ENCODE measurements at regions not wholly inside any gene's neighbourhood (a gene's known extent, or its start where the extent isn't known, plus 50 kb on each side); places are given as distances from the start of the nearest gene placed in this dataset.

DNA sequence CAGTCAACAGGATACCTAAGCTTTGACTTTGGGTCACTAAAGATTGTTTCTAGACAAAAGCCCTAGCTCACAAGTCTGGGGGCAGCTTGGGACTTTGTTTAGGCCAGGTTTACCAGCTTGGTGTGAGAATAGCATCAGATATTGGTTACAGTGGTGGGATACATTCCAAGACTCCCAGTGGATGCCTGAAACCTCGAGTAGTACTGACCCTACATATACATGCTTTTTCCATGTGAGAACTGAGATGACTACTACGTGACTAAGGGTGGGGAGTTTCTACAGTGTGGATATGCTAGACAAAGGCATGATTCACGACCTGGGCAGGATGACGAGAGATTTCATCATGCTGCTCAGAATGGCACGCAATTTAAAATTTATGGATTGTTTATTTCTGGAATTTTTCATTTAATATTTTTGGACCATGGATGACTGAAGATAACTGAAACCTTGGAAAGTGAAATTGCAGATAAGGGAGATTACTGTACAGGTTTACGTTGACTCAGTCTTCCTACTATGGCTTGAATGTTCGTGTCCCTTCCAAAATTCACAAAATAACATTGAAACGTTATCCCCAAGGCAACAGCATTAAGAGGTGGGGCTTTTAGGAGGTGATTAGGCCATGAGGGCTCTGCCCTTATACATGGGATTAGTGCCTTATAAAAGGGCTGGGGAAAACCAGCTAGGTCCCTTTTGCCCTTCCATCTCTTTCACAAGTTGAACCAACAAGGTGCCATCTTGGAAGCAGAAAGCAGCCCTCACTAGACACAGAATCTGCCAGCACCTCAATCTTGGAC, 50.2 kb upstream of the CTAGE1 start:
- intact Hi-C loops (cut with micrococcal nuclease; ENCODE audit: unreplicated experiment) = no loop called here
- DNase-seq (ENCODE audit: low spot score) = no peak
- Histone ChIP-seq H3K4me3 (ENCODE audit: low read depth, low read length, poor library complexity, severe bottlenecking) (no peak overlapping the region), H3K36me3 (ENCODE audit: insufficient read depth, low read length, poor library complexity, severe bottlenecking) (no peaks in the 10 kb centered on the region), H3K27me3 (replicated peaks; ENCODE audit: insufficient read depth, low read depth, low read length, poor library complexity) (peaks cover 31% of the 10 kb centered on the region), H3K27ac (ENCODE audit: low read depth, low read length, poor library complexity, severe bottlenecking) (no peak overlapping the region), H3K4me1 (ENCODE audit: insufficient read depth, low read length, poor library complexity, severe bottlenecking) (no peaks in the 10 kb centered on the region), H3K9me3 (ENCODE audit: low read depth, low read length, poor library complexity, severe bottlenecking) (no peaks in the 10 kb centered on the region)
- CTCF ChIA-PET = no interaction called here
- TF ChIP-seq EZH2 (IDR thresholded peaks at IDR 0.05; ENCODE audit: borderline replicate concordance, low read depth, low read length, poor library complexity, severe bottlenecking) = no peak
- TF ChIP-seq, protein P1, sequence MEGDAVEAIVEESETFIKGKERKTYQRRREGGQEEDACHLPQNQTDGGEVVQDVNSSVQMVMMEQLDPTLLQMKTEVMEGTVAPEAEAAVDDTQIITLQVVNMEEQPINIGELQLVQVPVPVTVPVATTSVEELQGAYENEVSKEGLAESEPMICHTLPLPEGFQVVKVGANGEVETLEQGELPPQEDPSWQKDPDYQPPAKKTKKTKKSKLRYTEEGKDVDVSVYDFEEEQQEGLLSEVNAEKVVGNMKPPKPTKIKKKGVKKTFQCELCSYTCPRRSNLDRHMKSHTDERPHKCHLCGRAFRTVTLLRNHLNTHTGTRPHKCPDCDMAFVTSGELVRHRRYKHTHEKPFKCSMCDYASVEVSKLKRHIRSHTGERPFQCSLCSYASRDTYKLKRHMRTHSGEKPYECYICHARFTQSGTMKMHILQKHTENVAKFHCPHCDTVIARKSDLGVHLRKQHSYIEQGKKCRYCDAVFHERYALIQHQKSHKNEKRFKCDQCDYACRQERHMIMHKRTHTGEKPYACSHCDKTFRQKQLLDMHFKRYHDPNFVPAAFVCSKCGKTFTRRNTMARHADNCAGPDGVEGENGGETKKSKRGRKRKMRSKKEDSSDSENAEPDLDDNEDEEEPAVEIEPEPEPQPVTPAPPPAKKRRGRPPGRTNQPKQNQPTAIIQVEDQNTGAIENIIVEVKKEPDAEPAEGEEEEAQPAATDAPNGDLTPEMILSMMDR (conservative IDR thresholded peaks at IDR 0.05; ENCODE audit: low read depth, low read length) = no peak
- BruUV-seq (replicated peaks) = no TSS peak
- POLR2A ChIA-PET (ENCODE audit: low non-redundant PET) = no interaction called here

DNA sequence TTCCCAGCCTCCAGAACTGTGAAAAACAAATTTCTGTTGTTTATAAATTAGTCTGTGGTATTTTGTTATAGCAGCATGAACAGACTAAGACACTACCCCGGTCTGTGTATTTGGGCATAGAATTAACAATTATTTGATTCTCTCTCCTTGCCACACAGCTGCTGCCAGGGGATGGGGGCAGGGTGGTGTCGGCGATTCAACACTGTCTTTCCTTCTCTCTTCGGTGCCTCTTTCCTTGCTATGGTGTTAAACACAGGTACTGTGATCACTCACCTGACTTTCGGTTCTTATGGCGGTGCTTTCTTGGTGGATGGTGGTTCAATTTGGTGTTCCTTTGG, 50.8 kb upstream of the CTAGE1 start:
- CTCF ChIA-PET = no interaction called here
- BruUV-seq (replicated peaks) = no TSS peak
- peaks cover 35% of the 10 kb centered on the region for H3K27me3 ChIP-seq (replicated peaks; ENCODE audit: insufficient read depth, low read depth, low read length, poor library complexity)
- TF ChIP-seq EZH2 (IDR thresholded peaks at IDR 0.05; ENCODE audit: borderline replicate concordance, low read depth, low read length, poor library complexity, severe bottlenecking) = no peak
- TF ChIP-seq, protein P1 (conservative IDR thresholded peaks at IDR 0.05; ENCODE audit: low read depth, low read length) = no peak
- POLR2A ChIA-PET (ENCODE audit: low non-redundant PET) = no interaction called here
- no peaks in the 10 kb centered on the region for H3K36me3 ChIP-seq (ENCODE audit: insufficient read depth, low read length, poor library complexity, severe bottlenecking)
- no peaks in the 10 kb centered on the region for H3K4me1 ChIP-seq (ENCODE audit: insufficient read depth, low read length, poor library complexity, severe bottlenecking)
- no peak overlapping the region for H3K4me3 ChIP-seq (ENCODE audit: low read depth, low read length, poor library complexity, severe bottlenecking)
- no peak for DNase-seq (ENCODE audit: low spot score)
- intact Hi-C loops (cut with micrococcal nuclease; ENCODE audit: unreplicated experiment) = no loop called here
- H3K9me3 ChIP-seq (ENCODE audit: low read depth, low read length, poor library complexity, severe bottlenecking) = no peaks in the 10 kb centered on the region
- H3K27ac ChIP-seq (ENCODE audit: low read depth, low read length, poor library complexity, severe bottlenecking) = no peak overlapping the region

DNA sequence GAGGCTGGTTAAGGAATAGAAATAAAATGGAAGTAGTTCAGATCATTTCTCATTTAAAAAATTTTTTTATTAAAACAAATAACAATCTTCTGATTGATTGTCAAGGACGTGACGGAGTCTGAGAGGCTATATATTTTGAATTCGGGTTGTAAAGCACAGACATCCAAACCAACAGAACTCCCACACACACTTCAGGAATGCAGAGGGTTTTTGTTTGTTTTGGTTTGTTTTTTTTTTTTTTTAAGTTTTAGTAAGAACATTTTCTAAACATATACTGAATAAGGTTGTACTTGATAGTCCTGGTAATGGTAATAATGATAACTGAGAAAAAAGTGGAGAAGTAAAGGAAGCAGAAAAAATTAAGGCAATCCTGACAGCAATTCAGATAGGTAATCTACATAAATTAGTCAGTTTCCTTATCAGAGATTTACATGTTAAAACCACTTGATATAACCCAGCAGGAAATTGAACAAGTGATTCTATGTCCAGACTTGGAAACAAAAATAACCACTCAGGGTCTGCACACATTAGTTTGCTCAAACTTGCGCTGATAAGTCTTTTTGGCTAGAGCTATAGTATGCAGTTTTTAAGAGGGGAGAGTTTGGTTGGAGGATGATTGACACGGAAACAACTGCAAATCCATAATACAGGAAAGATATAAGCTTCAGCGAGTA, 51.5 kb upstream of the CTAGE1 start:
- no TSS peak for BruUV-seq (replicated peaks)
- POLR2A ChIA-PET (ENCODE audit: low non-redundant PET) = no interaction called here
- Histone ChIP-seq H3K27me3 (replicated peaks; ENCODE audit: insufficient read depth, low read depth, low read length, poor library complexity) (peaks cover 40% of the 10 kb centered on the region), H3K9me3 (ENCODE audit: low read depth, low read length, poor library complexity, severe bottlenecking) (no peaks in the 10 kb centered on the region), H3K4me1 (ENCODE audit: insufficient read depth, low read length, poor library complexity, severe bottlenecking) (no peaks in the 10 kb centered on the region), H3K27ac (ENCODE audit: low read depth, low read length, poor library complexity, severe bottlenecking) (no peak overlapping the region), H3K4me3 (ENCODE audit: low read depth, low read length, poor library complexity, severe bottlenecking) (no peak overlapping the region), H3K36me3 (ENCODE audit: insufficient read depth, low read length, poor library complexity, severe bottlenecking) (no peaks in the 10 kb centered on the region)
- intact Hi-C loops (cut with micrococcal nuclease; ENCODE audit: unreplicated experiment) = no loop called here
- no peak for DNase-seq (ENCODE audit: low spot score)
- TF ChIP-seq EZH2 (IDR thresholded peaks at IDR 0.05; ENCODE audit: borderline replicate concordance, low read depth, low read length, poor library complexity, severe bottlenecking) = no peak
- TF ChIP-seq, protein P1 (conservative IDR thresholded peaks at IDR 0.05; ENCODE audit: low read depth, low read length) = no peak
- CTCF ChIA-PET = no interaction called here
